ENCODE measurements at regions not wholly inside any gene's neighbourhood (a gene's known extent, or its start where the extent isn't known, plus 50 kb on each side); places are given as distances from the start of the nearest gene placed in this dataset.

GRCh38 chr6:121603486-121603885, 168.0 kb downstream of the GJA1 start:
- TF ChIP-seq POLR2A (IDR thresholded peaks at IDR 0.05; ENCODE audit: low read depth, low read length) (no peak), POLR2AphosphoS5 (IDR thresholded peaks at IDR 0.05; ENCODE audit: low read depth, low read length) (no peak), TAF1 (IDR thresholded peaks at IDR 0.05; ENCODE audit: borderline replicate concordance, low read depth, low read length) (no peak)
